SK-N-SH (cell line): ENCODE measurements at regions not wholly inside any gene's neighbourhood (a gene's known extent, or its start where the extent isn't known, plus 50 kb on each side); places are given as distances from the start of the nearest gene placed in this dataset.

Source experiments
- CTCF ChIA-PET: fragments of 300-600, 350-600 bp; formaldehyde crosslinking; extraction: SDS; loops from one replicate; lab custom pipeline; 2021; lab: Yijun Ruan, JAX
- POLR2A ChIA-PET: fragments of 350-600 bp; sonication (Branson Sonifier 250); formaldehyde crosslinking; extraction: SDS; loops from one replicate; lab custom pipeline; 2020; ENCODE audit warnings: antibody characterized with exemption, inconsistent platforms; lab: Yijun Ruan, JAX
- DNase-seq: peaks from one replicate; pipeline ENCODE4 v3.0.0; 2012
- H2AFZ ChIP-seq: fragments of 200-600 bp; sonication (generic); 2 replicates; pipeline ENCODE4 v1.8.1; 2016; ENCODE audit warnings: antibody characterized with exemption, mild to moderate bottlenecking, low read depth
- H3F3A ChIP-seq: fragments of 200-600 bp; sonication (generic); replicated peaks from 2 replicates; pipeline ENCODE3; 2016; ENCODE audit warnings: antibody characterized with exemption, mild to moderate bottlenecking; ENCODE audit not compliant: insufficient read depth
- H3K27ac ChIP-seq, 2 experiments: fragments of 200-500 bp in 1 of 2; fragments of 200-600 bp in 1 of 2; sonication (Bioruptor generic) in 1 of 2; sonication (generic), shearing (Covaris generic) in 1 of 2; 2 replicates each; pipeline versions ENCODE4 v1.5.1 to v1.6.1; 2014 to 2016; ENCODE audit warnings: low read depth in 2 of 2, inconsistent platforms in 1 of 2, low read length in 1 of 2, mild to moderate bottlenecking in 1 of 2, mixed read lengths in 1 of 2
- H3K27me3 ChIP-seq: fragments of 200-600 bp; sonication (generic), shearing (Covaris generic); 2 replicates; pipeline ENCODE4 v1.6.1; 2016; ENCODE audit warnings: mixed run types; ENCODE audit not compliant: insufficient read depth
- H3K36me3 ChIP-seq, 2 experiments: fragments of 200-500 bp in 1 of 2; fragments of 200-600 bp in 1 of 2; sonication (Bioruptor generic) in 1 of 2; sonication (generic) in 1 of 2; replicated peaks in 1 of 2; 2 replicates each; pipeline versions ENCODE3 to v1.5.1; 2014 to 2016; ENCODE audit warnings: low read length in 1 of 2, mild to moderate bottlenecking in 1 of 2; ENCODE audit not compliant: insufficient read depth in 2 of 2, control insufficient read depth in 1 of 2
- H3K4me1 ChIP-seq, 2 experiments: fragments of 200-500 bp in 1 of 2; fragments of 200-600 bp in 1 of 2; sonication (Bioruptor generic) in 1 of 2; sonication (generic), shearing (Covaris generic) in 1 of 2; 2 replicates each; pipeline versions ENCODE4 v1.5.1 to v1.6.1; 2014 to 2016; ENCODE audit warnings: low read depth in 1 of 2, low read length in 1 of 2, mixed run types in 1 of 2; ENCODE audit not compliant: insufficient read depth in 2 of 2, control insufficient read depth in 1 of 2
- H3K4me2 ChIP-seq: fragments of 200-600 bp; sonication (generic), shearing (Covaris generic); 2 replicates; pipeline ENCODE4 v1.6.1; 2017; ENCODE audit warnings: mixed run types
- H3K4me3 ChIP-seq, 2 experiments: fragments of 200-500 bp in 1 of 2; fragments of 200-600 bp in 1 of 2; sonication (Bioruptor generic) in 1 of 2; sonication (generic), shearing (Covaris generic) in 1 of 2; 2 replicates each; pipeline versions ENCODE4 v1.5.1 to v1.8.1; 2014 to 2016; ENCODE audit warnings: low read depth in 2 of 2, inconsistent platforms in 1 of 2, low read length in 1 of 2, mild to moderate bottlenecking in 1 of 2, mixed read lengths in 1 of 2, moderate library complexity in 1 of 2
- H3K79me2 ChIP-seq: fragments of 200-600 bp; sonication (generic); 2 replicates; pipeline ENCODE4 v1.8.1; 2017; ENCODE audit warnings: mild to moderate bottlenecking; ENCODE audit not compliant: insufficient read depth
- H3K9ac ChIP-seq: fragments of 200-600 bp; sonication (generic); 2 replicates; pipeline ENCODE4 v1.6.1; 2017; ENCODE audit warnings: mixed run types
- H3K9me2 ChIP-seq: fragments of 200-600 bp; sonication (generic); 2 replicates; pipeline ENCODE4 v1.6.1; 2017; ENCODE audit warnings: mixed run types
- H3K9me3 ChIP-seq: fragments of 200-600 bp; sonication (generic); 2 replicates; pipeline ENCODE4 v1.6.1; 2017; ENCODE audit warnings: mixed run types, mild to moderate bottlenecking, moderate library complexity
- H4K20me1 ChIP-seq: fragments of 200-600 bp; sonication (generic); 2 replicates; pipeline ENCODE4 v1.6.1; 2017; ENCODE audit warnings: mild to moderate bottlenecking, mixed run types; ENCODE audit not compliant: insufficient read depth
- CHD2 ChIP-seq: fragments of 150-350 bp; IDR thresholded peaks from 2 replicates; pipeline ENCODE4 v1.6.1; 2018; ENCODE audit warnings: low read length; ENCODE audit not compliant: partially characterized antibody
- CTCF ChIP-seq: fragments of 200-600 bp; sonication (generic); IDR thresholded peaks from 2 replicates; pipeline ENCODE4 v1.6.1; 2017; ENCODE audit warnings: antibody characterized with exemption, mild to moderate bottlenecking, moderate library complexity
- EP300 ChIP-seq, 2 experiments: IDR thresholded peaks; 2 replicates each; pipeline versions ENCODE4 v1.4.0 to v1.6.1; 2012; ENCODE audit warnings: borderline replicate concordance in 1 of 2, low read depth in 1 of 2, low read length in 1 of 2
- EZH2phosphoT487 ChIP-seq: fragments of 200-600 bp; sonication (generic); IDR thresholded peaks from 2 replicates; pipeline ENCODE4 v1.6.1; 2017; ENCODE audit warnings: low read depth, mixed run types, mild to moderate bottlenecking, antibody characterized with exemption, moderate library complexity, borderline replicate concordance
- FOXJ3 ChIP-seq: sonication (generic); formaldehyde crosslinking; IDR thresholded peaks from 2 replicates; pipeline ENCODE4 v1.5.1; 2020; ENCODE audit warnings: mild to moderate bottlenecking, missing genetic modification reagents
- FOXM1 ChIP-seq: IDR thresholded peaks from 2 replicates; pipeline ENCODE4 v1.4.0; 2012; ENCODE audit warnings: low read depth, mild to moderate bottlenecking
- GABPA ChIP-seq: IDR thresholded peaks from 2 replicates; pipeline ENCODE4 v1.4.0; 2012; ENCODE audit warnings: low read depth, mild to moderate bottlenecking
- MAX ChIP-seq: IDR thresholded peaks from 2 replicates; pipeline ENCODE4 v1.4.0; 2012; ENCODE audit warnings: low read depth
- MEF2A ChIP-seq: IDR thresholded peaks from 2 replicates; pipeline ENCODE4 v1.4.0; 2012; ENCODE audit warnings: low read depth, borderline replicate concordance
- MXI1 ChIP-seq: IDR thresholded peaks from 2 replicates; pipeline ENCODE4 v1.6.1; 2012; ENCODE audit warnings: mild to moderate bottlenecking, low read depth, low read length, improper control_type of control experiment
- PBX3 ChIP-seq: IDR thresholded peaks from 2 replicates; pipeline ENCODE4; 2012
- RAD21 ChIP-seq: IDR thresholded peaks from 2 replicates; pipeline ENCODE4 v1.6.1; 2012; ENCODE audit warnings: mild to moderate bottlenecking, low read length
- RFX5 ChIP-seq: IDR thresholded peaks from 2 replicates; pipeline ENCODE4 v1.6.1; 2012; ENCODE audit warnings: mild to moderate bottlenecking, improper control_type of control experiment, low read length
- TCF12 ChIP-seq: IDR thresholded peaks from 2 replicates; pipeline ENCODE4 v1.4.0; 2012
- ZBTB33 ChIP-seq: IDR thresholded peaks from 2 replicates; pipeline ENCODE4 v1.4.0; 2012; ENCODE audit warnings: low read depth, borderline replicate concordance
- WGBS: methylation state at CpG from one replicate; pipeline ENCODE4 v1.1.6; 2017; ENCODE audit warnings: low lambda C conversion rate; 5-methylcytosine and 5-hydroxymethylcytosine counted together

- Histone ChIP-seq H2AFZ (no peak overlapping the region), H3K4me2 (no peak overlapping the region), H3K9ac (no peak overlapping the region), H3F3A (no peaks in the 10 kb centered on the region), H3K9me3 (no peaks in the 10 kb centered on the region), H4K20me1 (no peaks in the 10 kb centered on the region), H3K27me3 (no peaks in the 10 kb centered on the region), H3K9me2 (no peaks in the 10 kb centered on the region), H3K4me1 (no peaks in the 10 kb centered on the region), H3K4me3 (no peak overlapping the region), H3K79me2 (no peaks in the 10 kb centered on the region), H3K27ac (no peak overlapping the region), H3K36me3 (no peaks in the 10 kb centered on the region)
- ChIA-PET POLR2A (no interaction called here), CTCF (no interaction called here)
- no peak for DNase-seq
- WGBS: 72% methylated on average over 2 of the region's 2 CpGs
- no peak for TF ChIP-seq EP300 (IDR thresholded peaks at IDR 0.05; ENCODE audit: borderline replicate concordance in 1 of 2, low read depth in 1 of 2, low read length in 1 of 2)
- TF ChIP-seq FOXJ3 (CRISPR knock-in tag): no peak
- TF ChIP-seq MEF2A: no peak
- no peak for TF ChIP-seq MXI1
- TF ChIP-seq RAD21: no peak
Observed at GRCh38 chr21:16667395-16667794, 845.4 kb upstream of the CXADR start.

- no peak overlapping the region for H3K4me2 ChIP-seq
- CTCF ChIA-PET: no interaction called here
- no peak overlapping the region for H2AFZ ChIP-seq
- H3K9me3 ChIP-seq: no peaks in the 10 kb centered on the region
- no peaks in the 10 kb centered on the region for H3K36me3 ChIP-seq
- no peaks in the 10 kb centered on the region; a peak in 1 of 4 replicates for H3K4me1 ChIP-seq
- no peak for DNase-seq
- POLR2A ChIA-PET: no interaction called here
- no peak for TF ChIP-seq FOXM1
- no peak overlapping the region for H3K4me3 ChIP-seq
- H3K27me3 ChIP-seq: no peaks in the 10 kb centered on the region
- no peak overlapping the region for H3K27ac ChIP-seq
- H3K9ac ChIP-seq: no peak overlapping the region
- no peaks in the 10 kb centered on the region for H3K9me2 ChIP-seq
- no peaks in the 10 kb centered on the region for H3K79me2 ChIP-seq
- H3F3A ChIP-seq: no peaks in the 10 kb centered on the region
- no peaks in the 10 kb centered on the region for H4K20me1 ChIP-seq
- WGBS: 45% methylated on average over 2 of the region's 2 CpGs
Observed at GRCh38 chr21:16674949-16675348, 837.9 kb upstream of the CXADR start.

GRCh38 chr21:16676391-16676790 lies 836.5 kb upstream of the CXADR start:
- Histone ChIP-seq H3K36me3 (no peaks in the 10 kb centered on the region), H3K9me3 (no peaks in the 10 kb centered on the region), H3K9me2 (no peaks in the 10 kb centered on the region), H3F3A (no peaks in the 10 kb centered on the region), H3K4me3 (no peak overlapping the region), H3K79me2 (no peaks in the 10 kb centered on the region), H3K4me2 (no peak overlapping the region), H3K27me3 (no peaks in the 10 kb centered on the region), H3K9ac (no peak overlapping the region), H3K27ac (no peak overlapping the region), H4K20me1 (no peaks in the 10 kb centered on the region), H2AFZ (no peak overlapping the region), H3K4me1 (no peaks in the 10 kb centered on the region; a peak in 1 of 4 replicates)
- DNase-seq: no peak
- CTCF ChIA-PET: interaction anchor here (1.2 kb wide), 1 partner anchor 26 kb away, joined by 3 read pairs; no protein-coding TSS in a partner anchor
- POLR2A ChIA-PET: no interaction called here
- 25% methylated on average over 3 of the region's 3 CpGs for WGBS
- TF ChIP-seq PBX3 (no peak), RFX5 (no peak), CHD2 (no peak), EZH2phosphoT487 (no peak), TCF12 (no peak), MAX (no peak), CTCF (no peak), ZBTB33 (no peak), GABPA (no peak), FOXJ3 (CRISPR knock-in tag) (no peak), MEF2A (no peak)
